PC-3 (cell line): ENCODE measurements at regions not wholly inside any gene's neighbourhood (a gene's known extent, or its start where the extent isn't known, plus 50 kb on each side); places are given as distances from the start of the nearest gene placed in this dataset.

Experiments used
- ATAC-seq: fragments of 200-7000 bp; cut with Tn5 transposase; 2 replicates; pipeline ENCODE4 v1.9.1; 2020; ENCODE audit warnings: mild to moderate bottlenecking, moderate library complexity
- BruUV-seq: library from RNA; stranded (reverse); fragments of 400-500 nt; replicated peaks from 2 replicates; lab custom pipeline; 2021; lab: Mats Ljungman, UMichigan
- CTCF ChIA-PET: fragments of 300-600 bp; sonication (Branson Sonifier 250); formaldehyde crosslinking; loops from one replicate; lab custom pipeline; 2022; ENCODE audit warnings: antibody characterized with exemption; lab: Charles Lee
- POLR2A ChIA-PET: fragments of 300-600 bp; sonication (Branson Sonifier 250); formaldehyde crosslinking; loops from one replicate; lab custom pipeline; 2022; ENCODE audit warnings: antibody characterized with exemption; ENCODE audit not compliant: unreplicated experiment; lab: Charles Lee
- DNase-seq: peaks from one replicate; pipeline ENCODE4 v3.0.0-alpha.2; 2015
- H2AFZ ChIP-seq: fragments of 300-600 bp; sonication (generic); 2 replicates; pipeline ENCODE4 v1.6.0; 2016; ENCODE audit warnings: antibody characterized with exemption, low read length
- H3F3A ChIP-seq: fragments of 300-600 bp; sonication (generic); one replicate; pipeline ENCODE4 v1.6.0; 2017; ENCODE audit warnings: antibody characterized with exemption, low read length, control low read depth, mild to moderate bottlenecking; ENCODE audit not compliant: unreplicated experiment
- H3K27ac ChIP-seq: fragments of 300-600 bp; sonication (generic); 2 replicates; pipeline ENCODE4 v1.5.1; 2016; ENCODE audit warnings: mild to moderate bottlenecking, low read length
- H3K27me3 ChIP-seq: fragments of 300-600 bp; sonication (generic); 2 replicates; pipeline ENCODE4 v1.6.1; 2016; ENCODE audit warnings: low read length, mixed read lengths
- H3K36me3 ChIP-seq: fragments of 300-600 bp; sonication (generic); 2 replicates; pipeline ENCODE4 v1.6.1; 2016; ENCODE audit warnings: low read depth, mixed run types, low read length, mixed read lengths
- H3K4me1 ChIP-seq: fragments of 300-600 bp; sonication (generic); 2 replicates; pipeline ENCODE4 v1.5.1; 2016; ENCODE audit warnings: low read length; ENCODE audit not compliant: insufficient read depth
- H3K4me2 ChIP-seq: fragments of 300-600 bp; sonication (generic); 2 replicates; pipeline ENCODE4 v1.6.0; 2016; ENCODE audit warnings: low read length
- H3K4me3 ChIP-seq: fragments of 300-600 bp; sonication (generic); 2 replicates; pipeline ENCODE4 v1.5.1; 2016; ENCODE audit warnings: mild to moderate bottlenecking, low read length, mixed read lengths
- H3K79me2 ChIP-seq: fragments of 300-600 bp; sonication (generic); 2 replicates; pipeline ENCODE4 v1.6.1; 2017; ENCODE audit warnings: low read length, mixed read lengths
- H3K9ac ChIP-seq: fragments of 300-600 bp; sonication (generic); 2 replicates; pipeline ENCODE4 v1.6.0; 2016; ENCODE audit warnings: mild to moderate bottlenecking, low read length
- H3K9me2 ChIP-seq: fragments of 300-600 bp; sonication (generic); replicated peaks from 2 replicates; pipeline ENCODE4 v1.6.1; 2016; ENCODE audit warnings: mixed run types, low read length, mixed read lengths
- H3K9me3 ChIP-seq: fragments of 300-600 bp; sonication (generic); 2 replicates; pipeline ENCODE4 v1.6.1; 2016; ENCODE audit warnings: low read length, mixed read lengths
- H4K20me1 ChIP-seq: fragments of 300-600 bp; sonication (generic); 2 replicates; pipeline ENCODE4 v1.6.1; 2016; ENCODE audit warnings: low read length, mixed read lengths
- EZH2 ChIP-seq: fragments of 300-600 bp; sonication (generic); IDR thresholded peaks from one replicate; pipeline ENCODE4 v1.6.1; 2017; ENCODE audit warnings: antibody characterized with exemption, mild to moderate bottlenecking, low read length; ENCODE audit not compliant: unreplicated experiment
- EZH2phosphoT487 ChIP-seq: fragments of 300-600 bp; sonication (generic); IDR thresholded peaks from 2 replicates; pipeline ENCODE4 v1.6.1; 2018; ENCODE audit warnings: mild to moderate bottlenecking, antibody characterized with exemption, low read length, borderline replicate concordance
- intact Hi-C: fragments of 100-400 bp; cut with micrococcal nuclease; formaldehyde crosslinking; loops from 2 replicates; pipeline ENCODE4 v1.9.0; 2023
- TF ChIP-seq, protein P1 (sequence below): fragments of 300-600 bp; sonication (generic); conservative IDR thresholded peaks from 2 replicates; pipeline ENCODE4 v1.5.1; 2017; ENCODE audit warnings: antibody characterized with exemption, low read depth, mild to moderate bottlenecking, low read length

DNA sequence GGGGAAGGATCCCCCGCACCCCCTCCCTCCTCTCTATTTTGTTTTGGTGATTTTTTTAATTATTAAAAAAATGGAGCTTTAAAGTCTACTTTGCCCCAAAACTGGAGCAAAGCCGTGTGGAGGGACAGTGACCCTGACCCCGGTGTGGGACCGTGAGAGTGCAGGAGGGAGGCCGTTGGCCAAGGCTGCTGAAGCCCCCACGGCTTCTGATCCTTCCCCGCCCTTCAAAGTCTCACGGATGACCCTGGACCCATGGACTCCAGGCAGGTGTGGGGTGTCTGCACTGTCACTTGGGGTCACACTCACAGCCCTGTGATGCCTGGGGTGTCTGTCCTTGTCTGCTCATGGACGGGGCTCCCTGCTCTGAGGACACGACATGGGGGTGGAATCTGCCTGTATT lies 133.3 kb downstream of the CPZ start:
- no peak for TF ChIP-seq EZH2phosphoT487
- TF ChIP-seq EZH2, result no peak
- TF ChIP-seq, protein P1, sequence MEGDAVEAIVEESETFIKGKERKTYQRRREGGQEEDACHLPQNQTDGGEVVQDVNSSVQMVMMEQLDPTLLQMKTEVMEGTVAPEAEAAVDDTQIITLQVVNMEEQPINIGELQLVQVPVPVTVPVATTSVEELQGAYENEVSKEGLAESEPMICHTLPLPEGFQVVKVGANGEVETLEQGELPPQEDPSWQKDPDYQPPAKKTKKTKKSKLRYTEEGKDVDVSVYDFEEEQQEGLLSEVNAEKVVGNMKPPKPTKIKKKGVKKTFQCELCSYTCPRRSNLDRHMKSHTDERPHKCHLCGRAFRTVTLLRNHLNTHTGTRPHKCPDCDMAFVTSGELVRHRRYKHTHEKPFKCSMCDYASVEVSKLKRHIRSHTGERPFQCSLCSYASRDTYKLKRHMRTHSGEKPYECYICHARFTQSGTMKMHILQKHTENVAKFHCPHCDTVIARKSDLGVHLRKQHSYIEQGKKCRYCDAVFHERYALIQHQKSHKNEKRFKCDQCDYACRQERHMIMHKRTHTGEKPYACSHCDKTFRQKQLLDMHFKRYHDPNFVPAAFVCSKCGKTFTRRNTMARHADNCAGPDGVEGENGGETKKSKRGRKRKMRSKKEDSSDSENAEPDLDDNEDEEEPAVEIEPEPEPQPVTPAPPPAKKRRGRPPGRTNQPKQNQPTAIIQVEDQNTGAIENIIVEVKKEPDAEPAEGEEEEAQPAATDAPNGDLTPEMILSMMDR, result no peak
- Histone ChIP-seq H3K4me1 (no peaks in the 10 kb centered on the region), H3K36me3 (no peaks in the 10 kb centered on the region), H3K27ac (no peak overlapping the region), H3K9me3 (no peaks in the 10 kb centered on the region), H3K4me3 (no peak overlapping the region), H3K4me2 (no peak overlapping the region), H3F3A (no peaks in the 10 kb centered on the region), H4K20me1 (no peaks in the 10 kb centered on the region), H3K9ac (no peak overlapping the region), H3K27me3 (peaks cover 47% of the 10 kb centered on the region), H3K9me2 (no peaks in the 10 kb centered on the region), H3K79me2 (no peaks in the 10 kb centered on the region), H2AFZ (no peak overlapping the region)
- POLR2A ChIA-PET, result no interaction called here
- CTCF ChIA-PET, result no interaction called here
- intact Hi-C loops, result no loop called here
- BruUV-seq, result no TSS peak
- no peak for ATAC-seq
- no peak for DNase-seq

DNA sequence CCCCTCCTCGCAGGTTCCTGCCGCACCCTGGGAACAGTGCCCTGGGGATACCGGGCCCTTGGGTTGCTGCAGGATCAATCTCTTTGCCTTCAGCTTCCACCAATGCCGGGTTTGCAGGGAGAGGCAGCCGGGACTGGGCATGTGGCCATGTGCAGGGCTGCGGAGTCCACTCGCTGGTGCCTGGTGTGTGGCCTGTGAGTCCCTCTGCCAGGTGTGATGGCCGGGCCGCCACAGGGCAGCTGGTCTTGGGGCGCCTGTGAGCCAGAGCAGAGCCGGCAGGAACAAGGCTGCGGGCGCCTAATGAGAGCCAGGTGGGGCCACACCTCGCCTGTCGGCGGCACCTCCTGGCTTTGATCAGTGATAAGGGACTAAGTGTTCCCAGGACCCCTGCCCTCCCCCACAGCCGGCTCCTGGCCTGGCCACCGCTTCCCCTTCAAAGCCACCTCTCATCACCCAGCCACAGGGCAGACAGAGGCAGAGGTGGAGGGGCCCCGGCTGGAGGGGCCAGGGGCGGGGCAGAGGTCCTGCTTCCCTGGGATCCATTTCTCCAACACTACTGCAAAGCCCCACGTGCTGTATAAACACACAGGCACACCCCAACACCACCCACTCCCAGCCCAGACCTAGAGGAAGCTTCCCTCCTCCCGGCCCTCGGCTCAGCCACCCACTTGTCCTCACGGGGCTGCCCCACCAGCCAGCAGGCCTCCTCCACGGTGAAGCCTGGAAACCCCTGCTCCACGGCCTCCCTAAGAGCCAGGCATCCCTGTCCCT lies 132.7 kb downstream of the CPZ start:
- no TSS peak for BruUV-seq
- no peak for TF ChIP-seq EZH2
- TF ChIP-seq, protein P1, result no peak
- no peak for TF ChIP-seq EZH2phosphoT487
- no peak overlapping the region for H3K4me2 ChIP-seq
- no peaks in the 10 kb centered on the region for H3K4me1 ChIP-seq
- H3K4me3 ChIP-seq, result no peak overlapping the region
- H2AFZ ChIP-seq, result no peak overlapping the region
- no peaks in the 10 kb centered on the region for H4K20me1 ChIP-seq
- no peaks in the 10 kb centered on the region for H3K9me2 ChIP-seq
- H3K27me3 ChIP-seq, result peaks cover 50% of the 10 kb centered on the region
- intact Hi-C loops, result no loop called here
- ChIA-PET POLR2A (no interaction called here), CTCF (no interaction called here)
- H3K27ac ChIP-seq, result no peak overlapping the region
- ATAC-seq, result no peak
- no peaks in the 10 kb centered on the region for H3K79me2 ChIP-seq
- no peaks in the 10 kb centered on the region for H3K36me3 ChIP-seq
- no peak overlapping the region for H3K9ac ChIP-seq
- no peak for DNase-seq
- no peaks in the 10 kb centered on the region for H3F3A ChIP-seq
- no peaks in the 10 kb centered on the region for H3K9me3 ChIP-seq

DNA sequence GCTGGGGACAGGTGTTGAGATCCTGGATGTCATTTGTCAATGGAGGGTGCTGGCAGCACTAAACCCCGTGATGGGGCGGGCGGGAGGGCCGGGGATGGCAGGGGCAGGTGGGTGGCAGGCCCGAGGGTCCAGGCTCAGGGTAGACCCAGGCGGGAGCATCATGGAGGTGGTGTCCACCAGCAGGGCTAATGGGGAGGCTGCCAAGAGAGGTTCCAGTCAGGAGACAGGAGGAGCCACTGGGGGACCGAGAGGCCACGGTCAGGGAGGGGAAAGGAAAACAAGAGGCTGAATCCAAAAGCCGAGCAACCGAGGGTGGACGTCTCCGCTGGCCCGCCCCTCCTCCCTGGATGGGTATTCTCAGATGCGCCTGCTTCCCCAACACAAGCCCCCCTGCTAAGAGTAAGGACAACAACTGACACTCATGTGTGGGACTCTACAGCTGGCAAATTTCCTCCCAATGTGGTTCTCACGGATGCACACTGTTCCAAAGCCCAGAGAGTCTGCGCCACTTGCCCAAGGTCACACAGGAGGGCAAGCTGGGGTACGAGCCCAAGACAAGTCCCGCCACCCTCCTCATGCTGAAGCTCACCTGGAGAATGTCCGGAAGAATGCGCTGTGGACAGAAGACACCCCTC lies 132.0 kb downstream of the CPZ start:
- Histone ChIP-seq H3K9ac (no peak overlapping the region), H3K9me3 (no peaks in the 10 kb centered on the region), H3K4me1 (no peaks in the 10 kb centered on the region), H3F3A (no peaks in the 10 kb centered on the region), H3K36me3 (no peaks in the 10 kb centered on the region), H3K4me3 (no peak overlapping the region), H2AFZ (no peak overlapping the region), H3K9me2 (no peaks in the 10 kb centered on the region), H3K27ac (no peak overlapping the region), H3K27me3 (peaks cover 50% of the 10 kb centered on the region), H4K20me1 (no peaks in the 10 kb centered on the region), H3K79me2 (no peaks in the 10 kb centered on the region), H3K4me2 (no peak overlapping the region)
- DNase-seq (no peak), ATAC-seq (no peak)
- TF ChIP-seq, protein P1, result no peak
- no peak for TF ChIP-seq EZH2
- BruUV-seq, result no TSS peak
- CTCF ChIA-PET, result no interaction called here
- intact Hi-C loops, result no loop called here
- POLR2A ChIA-PET, result no interaction called here
